Loucy (cell line): ENCODE measurements at regions not wholly inside any gene's neighbourhood (a gene's known extent, or its start where the extent isn't known, plus 50 kb on each side); places are given as distances from the start of the nearest gene placed in this dataset.

ENCODE experiments used
- CTCF ChIP-seq: fragments of 200-600 bp; sonication (generic); conservative IDR thresholded peaks from 2 replicates; pipeline ENCODE4 v1.5.1; 2014; ENCODE audit warnings: mild to moderate bottlenecking, antibody characterized with exemption, low read length
- EZH2phosphoT487 ChIP-seq: fragments of 200-600 bp; IDR thresholded peaks from 2 replicates; pipeline ENCODE4 v1.6.1; 2018; ENCODE audit warnings: antibody characterized with exemption, mild to moderate bottlenecking, moderate library complexity, borderline replicate concordance

- TF ChIP-seq CTCF (no peak), EZH2phosphoT487 (no peak)
These were observed 138.4 kb upstream of the NFE2L3 start for GRCh38 chr7:26013551-26014083.
